ENCODE measurements at regions not wholly inside any gene's neighbourhood (a gene's known extent, or its start where the extent isn't known, plus 50 kb on each side); places are given as distances from the start of the nearest gene placed in this dataset.

GRCh38 chr20:48054051-48054450, 268.8 kb upstream of the SULF2 start:
- Histone ChIP-seq H3K4me1 (ENCODE audit: control insufficient read depth, insufficient read depth, low read length) (no peaks in the 10 kb centered on the region), H3K4me3 (ENCODE audit: low read length) (no peak overlapping the region), H3K36me3 (ENCODE audit: control insufficient read depth, insufficient read depth, low read length) (no peaks in the 10 kb centered on the region), H3K27me3 (ENCODE audit: control insufficient read depth, insufficient read depth, low read length) (no peaks in the 10 kb centered on the region), H3K27ac (ENCODE audit: low read length) (no peak overlapping the region), H3K9me3 (ENCODE audit: control insufficient read depth, insufficient read depth, low read length) (peaks cover 3% of the 10 kb centered on the region)
- WGBS (ENCODE audit: insufficient coverage, insufficient read length), result no CpG with 5 or more reads among the region's 7 CpGs
- DNase-seq (ENCODE audit: low read depth, low spot score), result no peak

GRCh38 chr20:48052475-48052835, 267.2 kb upstream of the SULF2 start:
- Histone ChIP-seq H3K27me3 (ENCODE audit: control insufficient read depth, insufficient read depth, low read length) (no peaks in the 10 kb centered on the region), H3K27ac (ENCODE audit: low read length) (no peak overlapping the region), H3K9me3 (ENCODE audit: control insufficient read depth, insufficient read depth, low read length) (peaks cover 2% of the 10 kb centered on the region), H3K36me3 (ENCODE audit: control insufficient read depth, insufficient read depth, low read length) (no peaks in the 10 kb centered on the region), H3K4me3 (ENCODE audit: low read length) (no peak overlapping the region), H3K4me1 (ENCODE audit: control insufficient read depth, insufficient read depth, low read length) (no peaks in the 10 kb centered on the region)
- DNase-seq (ENCODE audit: low read depth, low spot score), result no peak
- no CpG with 5 or more reads among the region's 2 CpGs for WGBS (ENCODE audit: insufficient coverage, insufficient read length)

- Histone ChIP-seq H3K27me3 (ENCODE audit: control insufficient read depth, insufficient read depth, low read length) (no peaks in the 10 kb centered on the region), H3K27ac (ENCODE audit: low read length) (no peak overlapping the region), H3K4me1 (ENCODE audit: control insufficient read depth, insufficient read depth, low read length) (no peaks in the 10 kb centered on the region), H3K9me3 (ENCODE audit: control insufficient read depth, insufficient read depth, low read length) (no peaks in the 10 kb centered on the region), H3K36me3 (ENCODE audit: control insufficient read depth, insufficient read depth, low read length) (no peaks in the 10 kb centered on the region), H3K4me3 (ENCODE audit: low read length) (no peak overlapping the region)
- DNase-seq (ENCODE audit: low read depth, low spot score), result no peak
- WGBS (ENCODE audit: insufficient coverage, insufficient read length), result no CpG with 5 or more reads among the region's 3 CpGs
Measured at GRCh38 chr20:48051794-48052474, 266.7 kb upstream of the SULF2 start.

GRCh38 chr20:48049641-48050040, 264.4 kb upstream of the SULF2 start:
- no peak for DNase-seq (ENCODE audit: low read depth, low spot score)
- H3K9me3 ChIP-seq (ENCODE audit: control insufficient read depth, insufficient read depth, low read length), result no peaks in the 10 kb centered on the region
- no peaks in the 10 kb centered on the region for H3K4me1 ChIP-seq (ENCODE audit: control insufficient read depth, insufficient read depth, low read length)
- no peaks in the 10 kb centered on the region for H3K36me3 ChIP-seq (ENCODE audit: control insufficient read depth, insufficient read depth, low read length)
- no peak overlapping the region for H3K4me3 ChIP-seq (ENCODE audit: low read length)
- no peaks in the 10 kb centered on the region for H3K27me3 ChIP-seq (ENCODE audit: control insufficient read depth, insufficient read depth, low read length)
- WGBS (ENCODE audit: insufficient coverage, insufficient read length), result no CpG with 5 or more reads among the region's 1 CpG
- H3K27ac ChIP-seq (ENCODE audit: low read length), result no peak overlapping the region

- Histone ChIP-seq H3K36me3 (ENCODE audit: control insufficient read depth, insufficient read depth, low read length) (no peaks in the 10 kb centered on the region), H3K9me3 (ENCODE audit: control insufficient read depth, insufficient read depth, low read length) (no peaks in the 10 kb centered on the region), H3K27ac (ENCODE audit: low read length) (no peak overlapping the region), H3K27me3 (ENCODE audit: control insufficient read depth, insufficient read depth, low read length) (no peaks in the 10 kb centered on the region), H3K4me3 (ENCODE audit: low read length) (no peak overlapping the region), H3K4me1 (ENCODE audit: control insufficient read depth, insufficient read depth, low read length) (no peaks in the 10 kb centered on the region)
- DNase-seq (ENCODE audit: low read depth, low spot score), result no peak
- no CpG with 5 or more reads among the region's 3 CpGs for WGBS (ENCODE audit: insufficient coverage, insufficient read length)
Measured at GRCh38 chr20:48049171-48049570, 263.9 kb upstream of the SULF2 start.

GRCh38 chr20:48047447-48047846, 262.2 kb upstream of the SULF2 start:
- no peak overlapping the region for H3K4me3 ChIP-seq (ENCODE audit: low read length)
- H3K27ac ChIP-seq (ENCODE audit: low read length), result no peak overlapping the region
- no peaks in the 10 kb centered on the region for H3K9me3 ChIP-seq (ENCODE audit: control insufficient read depth, insufficient read depth, low read length)
- DNase-seq (ENCODE audit: low read depth, low spot score), result no peak
- no peaks in the 10 kb centered on the region for H3K4me1 ChIP-seq (ENCODE audit: control insufficient read depth, insufficient read depth, low read length)
- no CpG with 5 or more reads among the region's 4 CpGs for whole genome bisulfite sequencing (ENCODE audit: insufficient coverage, insufficient read length)
- H3K36me3 ChIP-seq (ENCODE audit: control insufficient read depth, insufficient read depth, low read length), result no peaks in the 10 kb centered on the region
- no peaks in the 10 kb centered on the region for H3K27me3 ChIP-seq (ENCODE audit: control insufficient read depth, insufficient read depth, low read length)

- no CpG with 5 or more reads among the region's 7 CpGs for WGBS (ENCODE audit: insufficient coverage, insufficient read length)
- Histone ChIP-seq H3K4me3 (ENCODE audit: low read length) (no peak overlapping the region), H3K36me3 (ENCODE audit: control insufficient read depth, insufficient read depth, low read length) (no peaks in the 10 kb centered on the region), H3K27ac (ENCODE audit: low read length) (no peak overlapping the region), H3K9me3 (ENCODE audit: control insufficient read depth, insufficient read depth, low read length) (no peaks in the 10 kb centered on the region), H3K4me1 (ENCODE audit: control insufficient read depth, insufficient read depth, low read length) (no peaks in the 10 kb centered on the region), H3K27me3 (ENCODE audit: control insufficient read depth, insufficient read depth, low read length) (no peaks in the 10 kb centered on the region)
- no peak for DNase-seq (ENCODE audit: low read depth, low spot score)
Measured at GRCh38 chr20:48042628-48043027, 257.3 kb upstream of the SULF2 start.

GRCh38 chr20:48041078-48041780, 255.9 kb upstream of the SULF2 start:
- no peak overlapping the region for H3K4me3 ChIP-seq (ENCODE audit: low read length)

GRCh38 chr20:48040491-48040890, 255.2 kb upstream of the SULF2 start:
- Histone ChIP-seq H3K27ac (ENCODE audit: low read length) (no peak overlapping the region), H3K4me1 (ENCODE audit: control insufficient read depth, insufficient read depth, low read length) (no peaks in the 10 kb centered on the region), H3K9me3 (ENCODE audit: control insufficient read depth, insufficient read depth, low read length) (no peaks in the 10 kb centered on the region), H3K36me3 (ENCODE audit: control insufficient read depth, insufficient read depth, low read length) (no peaks in the 10 kb centered on the region), H3K27me3 (ENCODE audit: control insufficient read depth, insufficient read depth, low read length) (no peaks in the 10 kb centered on the region), H3K4me3 (ENCODE audit: low read length) (no peak overlapping the region)
- 100% methylated on average over 2 of the region's 6 CpGs for WGBS (ENCODE audit: insufficient coverage, insufficient read length)
- no peak for DNase-seq (ENCODE audit: low read depth, low spot score)

More at GRCh38 chr20:48041078-48041780, 255.9 kb upstream of the SULF2 start:
- H3K27ac ChIP-seq (ENCODE audit: low read length), result no peak overlapping the region
- H3K9me3 ChIP-seq (ENCODE audit: control insufficient read depth, insufficient read depth, low read length), result no peaks in the 10 kb centered on the region
- WGBS (ENCODE audit: insufficient coverage, insufficient read length), result no CpG with 5 or more reads among the region's 17 CpGs
- H3K27me3 ChIP-seq (ENCODE audit: control insufficient read depth, insufficient read depth, low read length), result no peaks in the 10 kb centered on the region
- no peaks in the 10 kb centered on the region for H3K36me3 ChIP-seq (ENCODE audit: control insufficient read depth, insufficient read depth, low read length)
- no peaks in the 10 kb centered on the region for H3K4me1 ChIP-seq (ENCODE audit: control insufficient read depth, insufficient read depth, low read length)
- no peak for DNase-seq (ENCODE audit: low read depth, low spot score)

GRCh38 chr20:48040051-48040450, 254.8 kb upstream of the SULF2 start:
- Histone ChIP-seq H3K27me3 (ENCODE audit: control insufficient read depth, insufficient read depth, low read length) (no peaks in the 10 kb centered on the region), H3K36me3 (ENCODE audit: control insufficient read depth, insufficient read depth, low read length) (no peaks in the 10 kb centered on the region), H3K27ac (ENCODE audit: low read length) (no peak overlapping the region), H3K9me3 (ENCODE audit: control insufficient read depth, insufficient read depth, low read length) (no peaks in the 10 kb centered on the region), H3K4me1 (ENCODE audit: control insufficient read depth, insufficient read depth, low read length) (no peaks in the 10 kb centered on the region), H3K4me3 (ENCODE audit: low read length) (no peak overlapping the region)
- WGBS (ENCODE audit: insufficient coverage, insufficient read length), result no CpG with 5 or more reads among the region's 7 CpGs
- DNase-seq (ENCODE audit: low read depth, low spot score), result no peak

GRCh38 chr20:48039514-48039913, 254.2 kb upstream of the SULF2 start:
- no CpG with 5 or more reads among the region's 2 CpGs for WGBS (ENCODE audit: insufficient coverage, insufficient read length)

More at GRCh38 chr20:48039514-48039913, 254.2 kb upstream of the SULF2 start:
- no peak overlapping the region for H3K27ac ChIP-seq (ENCODE audit: low read length)
- no peaks in the 10 kb centered on the region for H3K4me1 ChIP-seq (ENCODE audit: control insufficient read depth, insufficient read depth, low read length)
- no peaks in the 10 kb centered on the region for H3K36me3 ChIP-seq (ENCODE audit: control insufficient read depth, insufficient read depth, low read length)
- H3K27me3 ChIP-seq (ENCODE audit: control insufficient read depth, insufficient read depth, low read length), result no peaks in the 10 kb centered on the region
- no peaks in the 10 kb centered on the region for H3K9me3 ChIP-seq (ENCODE audit: control insufficient read depth, insufficient read depth, low read length)
- DNase-seq (ENCODE audit: low read depth, low spot score), result no peak
- H3K4me3 ChIP-seq (ENCODE audit: low read length), result no peak overlapping the region
